ENCODE measurements at regions not wholly inside any gene's neighbourhood (a gene's known extent, or its start where the extent isn't known, plus 50 kb on each side); places are given as distances from the start of the nearest gene placed in this dataset.

GRCh38 chr12:75759842-75760572 is 248.6 kb upstream of the KRR1 start:
- POLR2A ChIA-PET = no interaction called here
- H3K79me2 ChIP-seq (ENCODE audit: control insufficient read depth, insufficient read depth, low read length) = no peaks in the 10 kb centered on the region
- H3K27me3 ChIP-seq (ENCODE audit: control insufficient read depth in 2 of 2, insufficient read depth in 2 of 2, low read length in 2 of 2) = no peaks in the 10 kb centered on the region; a peak in 1 of 5 replicates
- TF ChIP-seq MAFG (tag; conservative IDR thresholded peaks at IDR 0.05) (0 out of 2 replicates have a peak, but pooled peaks have one; percentile 10), ZNF398 (CRISPR knock-in tag; IDR thresholded peaks at IDR 0.05) (no peak), FOSL1 (tag; conservative IDR thresholded peaks at IDR 0.05) (peak; percentile 84)
- H3K9me3 ChIP-seq (replicated peaks; ENCODE audit: control insufficient read depth, insufficient read depth, low read depth, low read length) = no peaks in the 10 kb centered on the region
- CTCF ChIA-PET (ENCODE audit: low intra/inter-chr PET ratio) = no interaction called here
- in situ Hi-C loops (cut with MboI) (no loop called here), intact Hi-C loops (cut with micrococcal nuclease) (no loop called here)
- DNase-seq (ENCODE audit: extremely low read depth in 1 of 4, low spot score in 3 of 4) (no peak), FAIRE-seq (no peak), ATAC-seq (no peak)
- no peak overlapping the region for H3K4me3 ChIP-seq
- no peak overlapping the region for H3K4me2 ChIP-seq (ENCODE audit: insufficient read depth, low read length)
- no peak overlapping the region for H2AFZ ChIP-seq (ENCODE audit: low read depth, low read length)
- H3K4me1 ChIP-seq (replicated peaks in 1 of 2; ENCODE audit: control insufficient read depth in 2 of 2, insufficient read depth in 2 of 2, low read length in 2 of 2) = no peaks in the 10 kb centered on the region
- no peaks in the 10 kb centered on the region for H3K36me3 ChIP-seq (ENCODE audit: control insufficient read depth, insufficient read depth, low read length)
- WGBS (ENCODE audit: insufficient coverage, low coverage, missing lambda C conversion rate) = 29% methylated on average over 3 of the region's 3 CpGs
- no TSS peak for BruUV-seq (replicated peaks)
- no peak overlapping the region for H3K9ac ChIP-seq (ENCODE audit: insufficient read depth in 1 of 2, low read depth in 2 of 2, low read length in 2 of 2)
- no peak overlapping the region for H3K27ac ChIP-seq (ENCODE audit: extremely low read depth, low read depth, low read length)
- no peaks in the 10 kb centered on the region for H3K9me1 ChIP-seq (ENCODE audit: control insufficient read depth, insufficient read depth, low read length)
- H4K20me1 ChIP-seq (replicated peaks; ENCODE audit: control insufficient read depth, insufficient read depth, low read length) = no peaks in the 10 kb centered on the region

- intact Hi-C loops (cut with micrococcal nuclease) (no loop called here), in situ Hi-C loops (cut with MboI) (no loop called here)
- no peak for DNase-seq (ENCODE audit: extremely low read depth in 1 of 4, low spot score in 3 of 4)
- Histone ChIP-seq H3K9ac (ENCODE audit: insufficient read depth in 1 of 2, low read depth in 2 of 2, low read length in 2 of 2) (no peak overlapping the region), H3K4me2 (ENCODE audit: insufficient read depth, low read length) (no peak overlapping the region), H3K36me3 (ENCODE audit: control insufficient read depth, insufficient read depth, low read length) (no peaks in the 10 kb centered on the region), H3K9me1 (ENCODE audit: control insufficient read depth, insufficient read depth, low read length) (no peaks in the 10 kb centered on the region), H2AFZ (ENCODE audit: low read depth, low read length) (no peak overlapping the region), H3K27ac (ENCODE audit: extremely low read depth, low read depth, low read length) (no peak overlapping the region), H3K4me1 (replicated peaks in 1 of 2; ENCODE audit: control insufficient read depth in 2 of 2, insufficient read depth in 2 of 2, low read length in 2 of 2) (no peaks in the 10 kb centered on the region), H3K9me3 (replicated peaks; ENCODE audit: control insufficient read depth, insufficient read depth, low read depth, low read length) (no peaks in the 10 kb centered on the region), H3K79me2 (ENCODE audit: control insufficient read depth, insufficient read depth, low read length) (no peaks in the 10 kb centered on the region), H3K27me3 (ENCODE audit: control insufficient read depth in 2 of 2, insufficient read depth in 2 of 2, low read length in 2 of 2) (no peaks in the 10 kb centered on the region; a peak in 1 of 5 replicates), H4K20me1 (replicated peaks; ENCODE audit: control insufficient read depth, insufficient read depth, low read length) (no peaks in the 10 kb centered on the region), H3K4me3 (no peak overlapping the region)
- POLR2A ChIA-PET = no interaction called here
- whole genome bisulfite sequencing (ENCODE audit: insufficient coverage, low coverage, missing lambda C conversion rate) = 32% methylated on average over 4 of the region's 4 CpGs
- CTCF ChIA-PET (ENCODE audit: low intra/inter-chr PET ratio) = no interaction called here
- TF ChIP-seq POLR2H (tag; IDR thresholded peaks at IDR 0.05; ENCODE audit: low read depth) (peak; percentile 46; the same call in 1 of the 2 replicates), TBP (optimal IDR thresholded peaks at IDR 0.05; ENCODE audit: low read depth, low read length) (peak; percentile 60), RFX5 (IDR thresholded peaks at IDR 0.05; ENCODE audit: low read depth, low read length) (no peak), POLR3A (IDR thresholded peaks at IDR 0.05; ENCODE audit: borderline replicate concordance, extremely low read depth, insufficient read depth, insufficient read length) (peak; percentile 47), ELF4 (CRISPR knock-in tag; IDR thresholded peaks at IDR 0.05) (no peak), HOMEZ (CRISPR knock-in tag; IDR thresholded peaks at IDR 0.05) (no peak), ZNF644 (tag; IDR thresholded peaks at IDR 0.05; ENCODE audit: low read depth) (no peak), ZKSCAN1 (IDR thresholded peaks at IDR 0.05; ENCODE audit: low read depth, low read length) (no peak)
- no peak for FAIRE-seq
- BruUV-seq (replicated peaks) = no TSS peak
- ATAC-seq = no peak
Measured at GRCh38 chr12:75759196-75759595, 247.8 kb upstream of the KRR1 start.
